Mesothelial cell of epicardium (in vitro differentiated cells): ENCODE measurements at regions not wholly inside any gene's neighbourhood (a gene's known extent, or its start where the extent isn't known, plus 50 kb on each side); places are given as distances from the start of the nearest gene placed in this dataset.

Experiments used
- DNase-seq, 2 experiments: peaks; one replicate each; pipeline ENCODE4 v3.0.0; 2021; ENCODE audit warnings: low spot score in 2 of 2; ENCODE audit not compliant: unreplicated experiment in 2 of 2
- H3K27ac Mint-ChIP-seq: 2 replicates; pipeline ENCODE4 v1.8.0; 2021; ENCODE audit warnings: mixed read lengths
- H3K27me3 Mint-ChIP-seq: 2 replicates; pipeline ENCODE4 v1.8.0; 2021; ENCODE audit warnings: low read depth, mixed read lengths
- H3K36me3 Mint-ChIP-seq: 2 replicates; pipeline ENCODE4 v1.8.0; 2021; ENCODE audit warnings: mixed read lengths
- H3K4me1 Mint-ChIP-seq: 2 replicates; pipeline ENCODE4 v1.8.0; 2021; ENCODE audit warnings: mixed read lengths
- H3K4me3 Mint-ChIP-seq: 2 replicates; pipeline ENCODE4 v1.8.0; 2021; ENCODE audit warnings: mild to moderate bottlenecking, moderate library complexity, mixed read lengths
- H3K9me3 Mint-ChIP-seq: 2 replicates; pipeline ENCODE4 v1.8.0; 2021; ENCODE audit warnings: mixed read lengths
- TF ChIP-seq, protein P1 (sequence below): fragments of 200-600 bp; sonication (generic); IDR thresholded peaks from one replicate; pipeline ENCODE4 v1.5.0; 2021; ENCODE audit warnings: antibody characterized with exemption; ENCODE audit not compliant: unreplicated experiment

DNA sequence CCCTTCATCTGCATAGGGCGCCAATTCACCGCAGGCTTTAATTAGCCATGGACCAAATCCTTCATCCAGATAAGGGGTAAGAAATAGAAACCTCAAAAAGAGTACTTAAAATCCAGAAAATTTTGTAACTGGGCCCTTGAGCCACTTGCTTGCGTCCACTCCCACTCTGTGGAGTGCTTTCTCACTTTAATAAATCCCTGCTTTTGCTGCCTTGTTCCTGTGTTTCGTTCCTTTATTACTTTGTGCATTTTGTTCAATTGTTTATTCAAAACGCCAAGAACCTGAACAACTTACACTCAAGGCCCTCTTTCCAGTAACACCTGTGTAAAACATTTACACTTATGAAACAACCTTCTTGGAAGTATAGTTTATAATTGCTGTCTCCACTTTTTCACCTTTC is 66.5 kb downstream of the HMHB1 start:
- no peaks in the 10 kb centered on the region for H3K27me3 Mint-ChIP-seq
- H3K4me1 Mint-ChIP-seq = no peaks in the 10 kb centered on the region
- H3K27ac Mint-ChIP-seq = no peak overlapping the region
- TF ChIP-seq, protein P1, sequence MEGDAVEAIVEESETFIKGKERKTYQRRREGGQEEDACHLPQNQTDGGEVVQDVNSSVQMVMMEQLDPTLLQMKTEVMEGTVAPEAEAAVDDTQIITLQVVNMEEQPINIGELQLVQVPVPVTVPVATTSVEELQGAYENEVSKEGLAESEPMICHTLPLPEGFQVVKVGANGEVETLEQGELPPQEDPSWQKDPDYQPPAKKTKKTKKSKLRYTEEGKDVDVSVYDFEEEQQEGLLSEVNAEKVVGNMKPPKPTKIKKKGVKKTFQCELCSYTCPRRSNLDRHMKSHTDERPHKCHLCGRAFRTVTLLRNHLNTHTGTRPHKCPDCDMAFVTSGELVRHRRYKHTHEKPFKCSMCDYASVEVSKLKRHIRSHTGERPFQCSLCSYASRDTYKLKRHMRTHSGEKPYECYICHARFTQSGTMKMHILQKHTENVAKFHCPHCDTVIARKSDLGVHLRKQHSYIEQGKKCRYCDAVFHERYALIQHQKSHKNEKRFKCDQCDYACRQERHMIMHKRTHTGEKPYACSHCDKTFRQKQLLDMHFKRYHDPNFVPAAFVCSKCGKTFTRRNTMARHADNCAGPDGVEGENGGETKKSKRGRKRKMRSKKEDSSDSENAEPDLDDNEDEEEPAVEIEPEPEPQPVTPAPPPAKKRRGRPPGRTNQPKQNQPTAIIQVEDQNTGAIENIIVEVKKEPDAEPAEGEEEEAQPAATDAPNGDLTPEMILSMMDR = no peak
- H3K4me3 Mint-ChIP-seq = no peak overlapping the region
- H3K36me3 Mint-ChIP-seq = no peaks in the 10 kb centered on the region
- H3K9me3 Mint-ChIP-seq = no peaks in the 10 kb centered on the region
- no peak for DNase-seq

DNA sequence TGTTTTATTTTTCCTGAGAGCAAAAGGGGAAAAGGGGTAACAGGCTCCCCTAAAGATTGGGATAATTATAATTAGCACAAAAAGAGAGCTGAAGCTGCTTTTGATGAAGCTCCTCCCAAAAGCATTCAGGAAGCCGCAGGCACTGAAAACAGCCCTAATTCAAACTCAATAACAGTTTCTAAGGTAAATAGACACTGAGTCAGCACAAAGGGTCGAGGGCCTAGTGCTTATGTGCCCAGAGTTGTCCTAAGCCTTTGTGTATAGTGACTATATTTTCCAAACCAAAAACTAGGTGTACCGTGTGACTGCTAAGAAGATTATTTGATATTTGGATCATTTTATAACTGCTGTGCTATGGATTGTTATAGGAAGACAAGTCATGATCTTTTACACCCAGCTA is 67.7 kb downstream of the HMHB1 start:
- no peaks in the 10 kb centered on the region for H3K36me3 Mint-ChIP-seq
- no peaks in the 10 kb centered on the region for H3K4me1 Mint-ChIP-seq
- no peak for DNase-seq
- peaks cover 1% of the 10 kb centered on the region for H3K27me3 Mint-ChIP-seq
- H3K27ac Mint-ChIP-seq = no peak overlapping the region
- TF ChIP-seq, protein P1 = no peak
- H3K4me3 Mint-ChIP-seq = no peak overlapping the region
- H3K9me3 Mint-ChIP-seq = no peaks in the 10 kb centered on the region

DNA sequence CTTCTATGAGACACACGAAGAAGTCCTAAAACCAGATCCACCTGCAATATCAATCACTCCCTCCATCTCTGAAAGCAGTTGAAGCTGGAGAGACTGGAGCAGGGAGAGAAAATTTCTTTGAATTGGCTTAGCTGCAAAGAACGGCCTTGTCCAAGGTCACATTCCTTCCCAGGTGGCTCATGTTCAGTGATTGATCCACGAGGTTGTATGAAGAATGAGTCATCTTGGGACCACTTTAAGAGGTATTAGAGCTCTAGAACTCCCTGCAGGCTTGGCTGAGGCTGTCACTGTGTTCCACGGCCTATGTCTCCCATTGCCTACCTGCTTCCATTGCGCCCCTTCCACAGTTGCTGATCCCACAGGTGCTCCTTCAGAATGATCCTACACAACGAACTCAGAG is 68.2 kb downstream of the HMHB1 start:
- Mint-ChIP-seq H3K36me3 (no peaks in the 10 kb centered on the region), H3K4me1 (no peaks in the 10 kb centered on the region)
- DNase-seq = no peak

GRCh38 chr5:143882520-143882919 is 70.6 kb downstream of the HMHB1 start:
- DNase-seq = no peak
- peaks cover 1% of the 10 kb centered on the region for H3K27me3 Mint-ChIP-seq
- no peak overlapping the region for H3K27ac Mint-ChIP-seq
- TF ChIP-seq, protein P1 = no peak
- no peak overlapping the region for H3K4me3 Mint-ChIP-seq
- H3K9me3 Mint-ChIP-seq = no peaks in the 10 kb centered on the region
- H3K4me1 Mint-ChIP-seq = peaks cover 12% of the 10 kb centered on the region
- H3K36me3 Mint-ChIP-seq = no peaks in the 10 kb centered on the region

More for the DNA sequence above, 68.2 kb downstream of the HMHB1 start:
- Mint-ChIP-seq H3K9me3 (no peaks in the 10 kb centered on the region), H3K27me3 (peaks cover 1% of the 10 kb centered on the region), H3K4me3 (no peak overlapping the region), H3K27ac (no peak overlapping the region)
- TF ChIP-seq, protein P1 = no peak

DNA sequence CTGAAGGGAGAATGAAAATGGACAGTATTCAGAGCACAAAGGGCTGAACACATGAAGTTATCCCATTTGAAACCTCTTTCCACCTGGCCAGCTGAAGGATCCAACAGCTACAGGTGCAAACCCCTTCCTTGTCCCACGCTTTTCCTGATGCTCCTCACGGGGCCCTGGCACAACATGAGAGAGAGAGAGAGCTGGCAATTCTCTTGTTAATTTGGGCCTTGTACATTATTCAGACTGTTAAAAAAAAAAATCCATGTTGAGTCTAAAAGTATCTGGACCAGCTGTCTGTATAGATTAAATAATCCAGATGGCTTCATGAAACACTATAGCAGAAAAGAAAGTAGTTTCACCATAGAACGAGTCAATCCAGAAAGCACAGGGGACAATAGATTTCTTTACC is 74.1 kb downstream of the HMHB1 start:
- H3K4me1 Mint-ChIP-seq = peaks cover 43% of the 10 kb centered on the region
- H3K27me3 Mint-ChIP-seq = peaks cover 1% of the 10 kb centered on the region
- H3K27ac Mint-ChIP-seq = no peak overlapping the region
- no peak overlapping the region for H3K4me3 Mint-ChIP-seq
- H3K36me3 Mint-ChIP-seq = no peaks in the 10 kb centered on the region
- TF ChIP-seq, protein P1 = no peak
- H3K9me3 Mint-ChIP-seq = no peaks in the 10 kb centered on the region
- DNase-seq = no peak
